Gastrocnemius medialis (tissue), 4 donors: ENCODE measurements at regions not wholly inside any gene's neighbourhood (a gene's known extent, or its start where the extent isn't known, plus 50 kb on each side); places are given as distances from the start of the nearest gene placed in this dataset.
A peak's percentile ranks its signal among the peaks of the same experiment; 100 is the strongest.

Source experiments
- ATAC-seq, 2 donors: fragments of 150-250 bp; one replicate each; pipeline ENCODE4 v1.9.1; 2016
- DNase-seq, 2 donors: peaks; one replicate each; pipeline ENCODE4 v3.0.0-alpha.2; 2019
- H3K27ac ChIP-seq, 4 donors: fragments of 200-600 bp; sonication (generic); 1 replicate in 1 of 4; 2 replicates in 3 of 4; pipeline ENCODE4 v1.5.1; 2016 to 2018; ENCODE audit warnings: mild to moderate bottlenecking in 2 of 4, moderate library complexity in 1 of 4
- H3K27me3 ChIP-seq, 3 donors: fragments of 200-600 bp; sonication (generic) in 2 of 3; 1 replicate in 1 of 3; 2 replicates in 2 of 3; pipeline versions ENCODE4 v1.5.1 to v1.6.0; 2016 to 2019; ENCODE audit warnings: mild to moderate bottlenecking in 1 of 3, moderate library complexity in 1 of 3
- H3K36me3 ChIP-seq, 2 donors: fragments of 200-600 bp; sonication (generic) in 1 of 2; one replicate each; pipeline ENCODE4 v1.5.1; 2017 to 2018
- H3K4me1 ChIP-seq, 2 donors: fragments of 200-600 bp; sonication (generic) in 1 of 2; one replicate each; pipeline ENCODE4 v1.5.1; 2016 to 2017; ENCODE audit warnings: mild to moderate bottlenecking in 2 of 2
- H3K4me3 ChIP-seq, 4 donors: fragments of 200-600 bp; sonication (generic) in 3 of 4; 1 replicate in 1 of 4; 2 replicates in 3 of 4; pipeline ENCODE4 v1.5.1; 2016 to 2019; ENCODE audit warnings: mild to moderate bottlenecking in 2 of 4
- H3K9me3 ChIP-seq, 3 donors: fragments of 200-600 bp; sonication (generic) in 2 of 3; 1 replicate in 1 of 3; 2 replicates in 2 of 3; pipeline ENCODE4 v1.5.1; 2016 to 2019
- POLR2A ChIP-seq, 2 donors: fragments of 450-650 bp; IDR thresholded peaks; one replicate each; pipeline ENCODE4 v1.6.1; 2017; ENCODE audit warnings: antibody characterized with exemption in 2 of 2, mild to moderate bottlenecking in 2 of 2, moderate library complexity in 2 of 2
- in situ Hi-C, 4 donors: fragments of 200-750 bp; cut with MboI; loops; one replicate each; pipeline versions ENCODE4 v1.15.0 to v1.8.0; 2017; ENCODE audit warnings: low sequenced_read_pairs in 4 of 4
- intact Hi-C: fragments of 100-400 bp; cut with DNase I; formaldehyde crosslinking; loops from one replicate; pipeline ENCODE4 v1.15.1; 2023; ENCODE audit warnings: low total_unique reads
- TF ChIP-seq, protein P1 (sequence below), 5 experiments: fragments of 450-650 bp in 3 of 5; fragments of 200-600 bp in 2 of 5; sonication (generic) in 2 of 5; IDR thresholded peaks in 4 of 5; conservative IDR thresholded peaks in 1 of 5; 1 replicate in 4 of 5; 2 replicates in 1 of 5; pipeline ENCODE4 v1.5.1; 2016 to 2019; ENCODE audit warnings: antibody characterized with exemption in 5 of 5, mild to moderate bottlenecking in 3 of 5, moderate library complexity in 3 of 5

DNA sequence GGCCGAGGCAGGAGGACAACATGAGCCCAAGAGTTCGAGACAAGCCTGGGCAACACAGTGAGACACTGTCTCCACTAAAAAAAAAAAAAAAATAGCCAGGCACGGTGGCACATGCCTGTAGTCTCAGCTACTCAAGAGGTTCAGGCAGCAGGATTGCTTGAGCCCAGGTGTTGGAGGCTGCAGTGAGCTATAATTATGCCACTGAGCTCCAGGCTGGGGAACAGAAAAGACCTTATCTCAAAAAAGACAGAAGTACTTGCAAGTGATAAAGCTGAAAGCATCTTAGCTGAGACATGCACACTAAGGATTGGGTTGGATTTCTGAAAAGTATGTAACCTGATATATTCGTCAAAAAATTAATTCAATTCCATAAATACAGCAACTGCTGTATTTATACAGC lies 68.4 kb downstream of the PPP1R3C start:
- Histone ChIP-seq H3K4me3 (no peak overlapping the region), H3K27ac (peak overlapping the region; percentile 70 to 80 (median 75)), H3K36me3 (no peaks in the 10 kb centered on the region), H3K9me3 (no peaks in the 10 kb centered on the region), H3K27me3 (no peaks in the 10 kb centered on the region), H3K4me1 (peaks cover 31 to 35% of the 10 kb centered on the region in 2 donors)
- in situ Hi-C loops: no loop called here
- DNase-seq: no peak
- ATAC-seq: peak; percentile 16 to 19
- intact Hi-C loops: loop anchor here (2.0 kb wide), 1 partner anchor 68 kb away; the partner anchor contains the start of gene PPP1R3C
- TF ChIP-seq, protein P1, sequence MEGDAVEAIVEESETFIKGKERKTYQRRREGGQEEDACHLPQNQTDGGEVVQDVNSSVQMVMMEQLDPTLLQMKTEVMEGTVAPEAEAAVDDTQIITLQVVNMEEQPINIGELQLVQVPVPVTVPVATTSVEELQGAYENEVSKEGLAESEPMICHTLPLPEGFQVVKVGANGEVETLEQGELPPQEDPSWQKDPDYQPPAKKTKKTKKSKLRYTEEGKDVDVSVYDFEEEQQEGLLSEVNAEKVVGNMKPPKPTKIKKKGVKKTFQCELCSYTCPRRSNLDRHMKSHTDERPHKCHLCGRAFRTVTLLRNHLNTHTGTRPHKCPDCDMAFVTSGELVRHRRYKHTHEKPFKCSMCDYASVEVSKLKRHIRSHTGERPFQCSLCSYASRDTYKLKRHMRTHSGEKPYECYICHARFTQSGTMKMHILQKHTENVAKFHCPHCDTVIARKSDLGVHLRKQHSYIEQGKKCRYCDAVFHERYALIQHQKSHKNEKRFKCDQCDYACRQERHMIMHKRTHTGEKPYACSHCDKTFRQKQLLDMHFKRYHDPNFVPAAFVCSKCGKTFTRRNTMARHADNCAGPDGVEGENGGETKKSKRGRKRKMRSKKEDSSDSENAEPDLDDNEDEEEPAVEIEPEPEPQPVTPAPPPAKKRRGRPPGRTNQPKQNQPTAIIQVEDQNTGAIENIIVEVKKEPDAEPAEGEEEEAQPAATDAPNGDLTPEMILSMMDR (IDR thresholded peaks at IDR 0.05 in 4 of 5, conservative IDR thresholded peaks at IDR 0.05 in 1 of 5): no peak
- no peak for TF ChIP-seq POLR2A (IDR thresholded peaks at IDR 0.05)
